Loucy (cell line): ENCODE measurements at regions not wholly inside any gene's neighbourhood (a gene's known extent, or its start where the extent isn't known, plus 50 kb on each side); places are given as distances from the start of the nearest gene placed in this dataset.

Experiments
- H2AFZ ChIP-seq: fragments of 200-600 bp; sonication (generic); 2 replicates; pipeline ENCODE4 v1.6.0; 2016; ENCODE audit warnings: antibody characterized with exemption, mild to moderate bottlenecking, low read length, moderate library complexity
- H3F3A ChIP-seq: fragments of 200-600 bp; 2 replicates; pipeline ENCODE4 v1.6.0; 2016; ENCODE audit warnings: antibody characterized with exemption, low read depth, mild to moderate bottlenecking
- H3K27me3 ChIP-seq: fragments of 200-600 bp; sonication (generic); 2 replicates; pipeline ENCODE4 v1.6.1; 2014; ENCODE audit warnings: low read length, mild to moderate bottlenecking; ENCODE audit not compliant: insufficient read depth, poor library complexity, severe bottlenecking
- H3K36me3 ChIP-seq: fragments of 200-600 bp; sonication (generic); 2 replicates; pipeline ENCODE4 v1.6.1; 2016; ENCODE audit warnings: low read length; ENCODE audit not compliant: insufficient read depth
- H3K4me1 ChIP-seq: fragments of 200-600 bp; sonication (generic); 2 replicates; pipeline ENCODE4 v1.5.1; 2014; ENCODE audit warnings: low read length, mild to moderate bottlenecking; ENCODE audit not compliant: insufficient read depth, poor library complexity, severe bottlenecking
- H3K4me2 ChIP-seq: fragments of 200-600 bp; sonication (generic); 2 replicates; pipeline ENCODE4 v1.6.0; 2014; ENCODE audit warnings: antibody characterized with exemption, low read length, low read depth, mild to moderate bottlenecking; ENCODE audit not compliant: poor library complexity, severe bottlenecking
- H3K4me3 ChIP-seq: fragments of 200-600 bp; sonication (generic); 2 replicates; pipeline ENCODE4 v1.5.1; 2014; ENCODE audit warnings: low read length, mild to moderate bottlenecking, mixed read lengths; ENCODE audit not compliant: poor library complexity, severe bottlenecking
- H3K79me2 ChIP-seq: fragments of 200-600 bp; sonication (generic); 2 replicates; pipeline ENCODE4 v1.6.1; 2014; ENCODE audit warnings: low read length; ENCODE audit not compliant: insufficient read depth
- H3K9ac ChIP-seq: fragments of 200-600 bp; sonication (generic); 2 replicates; pipeline ENCODE4 v1.6.0; 2014; ENCODE audit warnings: mild to moderate bottlenecking, low read depth, low read length, moderate library complexity; ENCODE audit not compliant: poor library complexity, severe bottlenecking
- H3K9me2 ChIP-seq: fragments of 200-600 bp; sonication (generic); replicated peaks from 2 replicates; pipeline ENCODE4 v1.6.1; 2016; ENCODE audit warnings: low read depth, low read length, mixed read lengths
- H3K9me3 ChIP-seq: fragments of 200-600 bp; sonication (generic); 2 replicates; pipeline ENCODE4 v1.6.1; 2014; ENCODE audit warnings: mild to moderate bottlenecking, antibody characterized with exemption, low read length, low read depth; ENCODE audit not compliant: insufficient read depth
- H4K20me1 ChIP-seq: fragments of 200-600 bp; sonication (generic); 2 replicates; pipeline ENCODE4 v1.6.0; 2014; ENCODE audit warnings: antibody characterized with exemption, low read length, mild to moderate bottlenecking; ENCODE audit not compliant: insufficient read depth, poor library complexity, severe bottlenecking
- EZH2phosphoT487 ChIP-seq: fragments of 200-600 bp; IDR thresholded peaks from 2 replicates; pipeline ENCODE4 v1.6.1; 2018; ENCODE audit warnings: antibody characterized with exemption, mild to moderate bottlenecking, moderate library complexity, borderline replicate concordance
- TF ChIP-seq, protein P1 (sequence below): fragments of 200-600 bp; sonication (generic); conservative IDR thresholded peaks from 2 replicates; pipeline ENCODE4 v1.5.1; 2014; ENCODE audit warnings: mild to moderate bottlenecking, antibody characterized with exemption, low read length

DNA sequence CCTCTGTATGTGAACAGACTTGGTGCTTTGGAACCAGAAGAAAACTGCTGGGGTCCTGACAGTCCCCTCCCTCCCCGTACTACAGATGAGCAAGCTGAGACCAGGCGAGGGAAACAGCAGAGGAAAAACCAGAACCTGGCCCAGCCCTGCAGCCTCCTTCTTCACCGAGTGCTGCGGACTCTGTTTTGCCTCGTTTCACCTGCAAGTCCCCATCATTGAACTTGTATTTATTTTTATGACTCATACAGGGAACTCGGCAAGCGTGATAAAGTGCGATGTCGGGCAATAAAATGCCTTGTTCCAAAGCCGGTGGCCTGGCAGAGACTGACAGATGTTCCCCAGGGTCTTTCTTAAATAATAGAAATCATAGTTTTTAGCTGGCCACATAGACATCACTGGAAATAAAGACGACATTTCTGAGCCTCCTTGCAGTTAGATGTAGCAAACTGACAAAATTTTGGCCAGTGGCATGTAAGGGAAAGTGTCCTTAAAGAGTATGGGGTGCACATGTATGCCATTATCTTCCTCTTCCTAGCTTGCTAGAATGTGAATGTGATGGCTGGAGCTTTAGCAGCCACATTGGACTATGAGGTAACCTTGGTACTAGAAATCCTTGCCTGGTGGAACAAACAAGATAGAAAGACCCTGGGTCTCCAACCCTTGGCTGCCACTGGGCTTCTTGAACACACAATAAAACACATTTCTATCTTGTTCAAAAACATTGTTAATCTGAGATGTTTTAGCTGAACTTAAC lies 128.6 kb downstream of the IRF8 start:
- no peaks in the 10 kb centered on the region for H3K27me3 ChIP-seq
- H3K79me2 ChIP-seq = no peaks in the 10 kb centered on the region
- H3K9me3 ChIP-seq = peaks cover 9% of the 10 kb centered on the region; the same call in 1 of the 2 replicates
- no peak overlapping the region for H3K4me2 ChIP-seq
- H3K9ac ChIP-seq = no peak overlapping the region
- no peaks in the 10 kb centered on the region for H3F3A ChIP-seq
- no peak for TF ChIP-seq EZH2phosphoT487
- TF ChIP-seq, protein P1, sequence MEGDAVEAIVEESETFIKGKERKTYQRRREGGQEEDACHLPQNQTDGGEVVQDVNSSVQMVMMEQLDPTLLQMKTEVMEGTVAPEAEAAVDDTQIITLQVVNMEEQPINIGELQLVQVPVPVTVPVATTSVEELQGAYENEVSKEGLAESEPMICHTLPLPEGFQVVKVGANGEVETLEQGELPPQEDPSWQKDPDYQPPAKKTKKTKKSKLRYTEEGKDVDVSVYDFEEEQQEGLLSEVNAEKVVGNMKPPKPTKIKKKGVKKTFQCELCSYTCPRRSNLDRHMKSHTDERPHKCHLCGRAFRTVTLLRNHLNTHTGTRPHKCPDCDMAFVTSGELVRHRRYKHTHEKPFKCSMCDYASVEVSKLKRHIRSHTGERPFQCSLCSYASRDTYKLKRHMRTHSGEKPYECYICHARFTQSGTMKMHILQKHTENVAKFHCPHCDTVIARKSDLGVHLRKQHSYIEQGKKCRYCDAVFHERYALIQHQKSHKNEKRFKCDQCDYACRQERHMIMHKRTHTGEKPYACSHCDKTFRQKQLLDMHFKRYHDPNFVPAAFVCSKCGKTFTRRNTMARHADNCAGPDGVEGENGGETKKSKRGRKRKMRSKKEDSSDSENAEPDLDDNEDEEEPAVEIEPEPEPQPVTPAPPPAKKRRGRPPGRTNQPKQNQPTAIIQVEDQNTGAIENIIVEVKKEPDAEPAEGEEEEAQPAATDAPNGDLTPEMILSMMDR = no peak
- H3K9me2 ChIP-seq = no peaks in the 10 kb centered on the region
- no peak overlapping the region for H2AFZ ChIP-seq
- H3K4me1 ChIP-seq = no peaks in the 10 kb centered on the region
- no peaks in the 10 kb centered on the region for H3K36me3 ChIP-seq
- no peak overlapping the region for H3K4me3 ChIP-seq
- H4K20me1 ChIP-seq = no peaks in the 10 kb centered on the region

DNA sequence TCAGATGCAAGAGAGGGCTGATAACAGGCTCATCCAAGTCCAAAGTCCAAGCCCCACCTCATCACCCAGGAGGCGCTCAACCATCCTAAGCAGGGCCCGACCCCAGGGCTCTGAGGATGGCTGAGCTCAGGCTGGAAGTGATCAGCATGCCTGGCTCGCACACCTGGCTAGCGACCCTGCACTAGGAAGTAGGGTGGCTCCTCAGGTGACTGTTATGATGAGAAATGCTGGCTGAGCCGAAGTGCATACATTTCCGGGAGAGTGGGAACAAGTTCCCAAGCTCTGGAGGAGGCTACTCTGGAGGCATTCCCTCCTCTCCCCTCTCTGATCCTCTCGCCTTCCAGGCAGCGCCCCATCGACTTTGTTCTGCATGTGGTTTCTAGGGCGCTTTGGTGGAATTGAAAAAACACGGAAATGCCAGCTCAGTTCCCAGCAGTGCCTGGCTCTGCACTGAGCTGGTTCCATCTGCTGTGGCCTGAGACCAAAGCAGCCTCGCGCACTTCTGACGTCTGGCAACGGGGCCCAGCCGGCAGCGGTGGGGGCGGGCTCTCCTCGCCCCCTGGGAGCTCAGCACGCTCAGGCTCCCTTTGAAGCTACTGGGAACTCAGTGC lies 130.3 kb downstream of the IRF8 start:
- H3K36me3 ChIP-seq = no peaks in the 10 kb centered on the region
- no peak overlapping the region for H3K9ac ChIP-seq
- H3K9me2 ChIP-seq = no peaks in the 10 kb centered on the region
- H3K4me3 ChIP-seq = no peak overlapping the region
- no peaks in the 10 kb centered on the region for H3F3A ChIP-seq
- no peak overlapping the region for H2AFZ ChIP-seq
- no peak for TF ChIP-seq EZH2phosphoT487
- TF ChIP-seq, protein P1 = no peak
- no peaks in the 10 kb centered on the region for H4K20me1 ChIP-seq
- no peaks in the 10 kb centered on the region for H3K27me3 ChIP-seq
- peaks cover 3% of the 10 kb centered on the region; the same call in 1 of the 2 replicates for H3K9me3 ChIP-seq
- H3K4me2 ChIP-seq = no peak overlapping the region
- H3K79me2 ChIP-seq = no peaks in the 10 kb centered on the region
- H3K4me1 ChIP-seq = no peaks in the 10 kb centered on the region

DNA sequence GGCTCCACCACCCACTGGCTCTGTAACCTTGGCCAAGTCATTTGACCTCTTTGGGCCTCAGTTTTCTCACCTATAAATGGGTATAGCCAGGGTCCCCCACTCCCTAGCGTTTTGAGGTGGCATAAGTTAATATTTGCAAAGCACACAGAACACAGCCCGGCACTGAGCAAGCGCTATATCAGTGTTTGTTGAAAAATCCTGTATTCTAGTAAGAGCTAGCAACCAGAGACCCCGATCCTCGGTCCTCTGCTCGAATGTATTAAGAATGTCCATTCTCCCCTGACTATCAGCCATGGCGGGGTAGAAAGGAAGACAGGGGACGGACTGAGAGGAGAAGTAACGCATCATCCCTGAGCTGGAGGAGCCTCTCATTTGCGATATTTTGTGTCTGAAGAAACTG lies 131.2 kb downstream of the IRF8 start:
- Histone ChIP-seq H3K9ac (no peak overlapping the region), H4K20me1 (no peaks in the 10 kb centered on the region), H2AFZ (no peak overlapping the region), H3K79me2 (no peaks in the 10 kb centered on the region), H3K9me2 (no peaks in the 10 kb centered on the region), H3K36me3 (no peaks in the 10 kb centered on the region), H3K4me2 (no peak overlapping the region), H3K4me1 (no peaks in the 10 kb centered on the region), H3K27me3 (no peaks in the 10 kb centered on the region), H3K9me3 (0 out of 2 replicates have a peak, but pooled peaks cover 3% of the 10 kb centered on the region), H3K4me3 (no peak overlapping the region), H3F3A (no peaks in the 10 kb centered on the region)
- TF ChIP-seq, protein P1 = no peak
- no peak for TF ChIP-seq EZH2phosphoT487
